NCI-H774 (cell line): ENCODE measurements at regions not wholly inside any gene's neighbourhood (a gene's known extent, or its start where the extent isn't known, plus 50 kb on each side); places are given as distances from the start of the nearest gene placed in this dataset.
"Not testable (repeated sequence)": the region's sequence is repeated elsewhere in the genome, so short reads cannot be mapped to it uniquely, and the experiment has no call there.

Experiments
- DNase-seq: peaks from one replicate; lab custom pipeline; 2025; lab: John Stamatoyannopoulos, UW

GRCh38 chr2:75325594-75325993 is 126.3 kb upstream of the TACR1 start:
- DNase-seq, result no peak

GRCh38 chr2:75324861-75325284 is 125.6 kb upstream of the TACR1 start:
- no peak for DNase-seq

- DNase-seq, result no peak
Measured at GRCh38 chr2:75324141-75324540, 124.8 kb upstream of the TACR1 start.

GRCh38 chr2:75321599-75321922 is 122.2 kb upstream of the TACR1 start:
- no peak for DNase-seq

GRCh38 chr2:75320898-75321598 is 121.7 kb upstream of the TACR1 start:
- DNase-seq, result no peak

- no peak for DNase-seq
Measured at GRCh38 chr2:75319951-75320350, 120.6 kb upstream of the TACR1 start.

- no peak for DNase-seq
Measured at GRCh38 chr2:75317802-75318201, 118.5 kb upstream of the TACR1 start.

- no peak for DNase-seq
Measured at GRCh38 chr2:75317316-75317715, 118.0 kb upstream of the TACR1 start.

- DNase-seq, result no peak
Measured at GRCh38 chr2:75315436-75315835, 116.1 kb upstream of the TACR1 start.

- peak; percentile 5 for DNase-seq
Measured at GRCh38 chr2:75311993-75312392, 112.7 kb upstream of the TACR1 start.

GRCh38 chr2:75311521-75311920 is 112.2 kb upstream of the TACR1 start:
- no peak for DNase-seq

- no peak for DNase-seq
Measured at GRCh38 chr2:75310876-75311275, 111.6 kb upstream of the TACR1 start.

- DNase-seq, result no peak
Measured at GRCh38 chr2:75309596-75310463, 110.5 kb upstream of the TACR1 start.

- DNase-seq, result no peak
Measured at GRCh38 chr2:75303227-75303626, 103.9 kb upstream of the TACR1 start.

- DNase-seq, result no peak
Measured at GRCh38 chr2:75294362-75294761, 95.0 kb upstream of the TACR1 start.

GRCh38 chr2:75292826-75293225 is 93.5 kb upstream of the TACR1 start:
- no peak for DNase-seq

GRCh38 chr2:75290600-75291150 is 91.4 kb upstream of the TACR1 start:
- no peak for DNase-seq

- no peak for DNase-seq
Measured at GRCh38 chr2:75289771-75290170, 90.5 kb upstream of the TACR1 start.

GRCh38 chr2:75289178-75289577 is 89.9 kb upstream of the TACR1 start:
- DNase-seq, result not testable (repeated sequence)

- DNase-seq, result no peak
Measured at GRCh38 chr2:75288760-75289159, 89.4 kb upstream of the TACR1 start.

GRCh38 chr2:75287624-75288316 is 88.5 kb upstream of the TACR1 start:
- DNase-seq, result no peak

- DNase-seq, result no peak
Measured at GRCh38 chr2:75284345-75284744, 85.0 kb upstream of the TACR1 start.
